ENCODE measurements at regions not wholly inside any gene's neighbourhood (a gene's known extent, or its start where the extent isn't known, plus 50 kb on each side); places are given as distances from the start of the nearest gene placed in this dataset.
"Not testable (repeated sequence)": the region's sequence is repeated elsewhere in the genome, so short reads cannot be mapped to it uniquely, and the experiment has no call there.

GRCh38 chr7:115177103-115177502 is 255.2 kb downstream of the MDFIC start:
- intact Hi-C loops (cut with DNase I): no loop called here
- Histone ChIP-seq H3K9me3 (ENCODE audit: control insufficient read depth in 2 of 3, insufficient read depth in 1 of 3, low read length in 3 of 3) (no peaks in the 10 kb centered on the region), H3K27me3 (ENCODE audit: control insufficient read depth, insufficient read depth, low read length) (no peaks in the 10 kb centered on the region), H3K27ac (ENCODE audit: low read depth in 2 of 2, low read length in 2 of 2) (no peak overlapping the region), H3K36me3 (ENCODE audit: control insufficient read depth in 2 of 3, insufficient read depth in 3 of 3, low read length in 3 of 3) (no peaks in the 10 kb centered on the region), H3K4me3 (ENCODE audit: low read length in 3 of 3) (no peak overlapping the region), H3K9ac (ENCODE audit: low read length in 3 of 3) (no peak overlapping the region), H3K4me1 (ENCODE audit: control insufficient read depth in 2 of 3, insufficient read depth in 2 of 3, low read depth in 1 of 3, low read length in 3 of 3) (peaks cover 0 to 3% (median 0%) of the 10 kb centered on the region in 3 donors)
- DNase-seq (no peak), FAIRE-seq (no peak)
- no peak for TF ChIP-seq CTCF (IDR thresholded peaks at IDR 0.05; ENCODE audit: borderline replicate concordance, extremely low read depth, insufficient read depth)

GRCh38 chr7:115172397-115172796 is 250.5 kb downstream of the MDFIC start:
- DNase-seq; H3K27ac ChIP-seq (ENCODE audit: low read depth in 2 of 2, low read length in 2 of 2); intact Hi-C loops (cut with DNase I); H3K36me3 ChIP-seq (ENCODE audit: control insufficient read depth in 2 of 3, insufficient read depth in 3 of 3, low read length in 3 of 3); FAIRE-seq; H3K9ac ChIP-seq (ENCODE audit: low read length in 3 of 3); H3K9me3 ChIP-seq (ENCODE audit: control insufficient read depth in 2 of 3, insufficient read depth in 1 of 3, low read length in 3 of 3); H3K4me1 ChIP-seq (ENCODE audit: control insufficient read depth in 2 of 3, insufficient read depth in 2 of 3, low read depth in 1 of 3, low read length in 3 of 3); H3K27me3 ChIP-seq (ENCODE audit: control insufficient read depth, insufficient read depth, low read length); H3K4me3 ChIP-seq (ENCODE audit: low read length in 3 of 3): not testable (repeated sequence)

GRCh38 chr7:115153769-115154477 is 232.0 kb downstream of the MDFIC start:
- no peaks in the 10 kb centered on the region for H3K4me1 ChIP-seq (ENCODE audit: control insufficient read depth in 2 of 3, insufficient read depth in 2 of 3, low read depth in 1 of 3, low read length in 3 of 3)
- no peaks in the 10 kb centered on the region for H3K36me3 ChIP-seq (ENCODE audit: control insufficient read depth in 2 of 3, insufficient read depth in 3 of 3, low read length in 3 of 3)
- no peak overlapping the region for H3K9ac ChIP-seq (ENCODE audit: low read length in 3 of 3)
- no peak for FAIRE-seq
- H3K27ac ChIP-seq (ENCODE audit: low read depth in 2 of 2, low read length in 2 of 2): no peak overlapping the region
- no peaks in the 10 kb centered on the region for H3K27me3 ChIP-seq (ENCODE audit: control insufficient read depth, insufficient read depth, low read length)
- no peak for TF ChIP-seq CTCF (IDR thresholded peaks at IDR 0.05; ENCODE audit: borderline replicate concordance, extremely low read depth, insufficient read depth)
- no peak overlapping the region for H3K4me3 ChIP-seq (ENCODE audit: low read length in 3 of 3)
- intact Hi-C loops (cut with DNase I): no loop called here
- H3K9me3 ChIP-seq (ENCODE audit: control insufficient read depth in 2 of 3, insufficient read depth in 1 of 3, low read length in 3 of 3): no peaks in the 10 kb centered on the region
- no peak for DNase-seq

- Histone ChIP-seq H3K9me3 (ENCODE audit: control insufficient read depth in 2 of 3, insufficient read depth in 1 of 3, low read length in 3 of 3) (no peaks in the 10 kb centered on the region), H3K4me3 (ENCODE audit: low read length in 3 of 3) (no peak overlapping the region), H3K36me3 (ENCODE audit: control insufficient read depth in 2 of 3, insufficient read depth in 3 of 3, low read length in 3 of 3) (no peaks in the 10 kb centered on the region), H3K27me3 (ENCODE audit: control insufficient read depth, insufficient read depth, low read length) (no peaks in the 10 kb centered on the region), H3K27ac (ENCODE audit: low read depth in 2 of 2, low read length in 2 of 2) (no peak overlapping the region), H3K4me1 (ENCODE audit: control insufficient read depth in 2 of 3, insufficient read depth in 2 of 3, low read depth in 1 of 3, low read length in 3 of 3) (no peaks in the 10 kb centered on the region), H3K9ac (ENCODE audit: low read length in 3 of 3) (no peak overlapping the region)
- FAIRE-seq (no peak), DNase-seq (no peak)
- no peak for TF ChIP-seq CTCF (IDR thresholded peaks at IDR 0.05; ENCODE audit: borderline replicate concordance, extremely low read depth, insufficient read depth)
- intact Hi-C loops (cut with DNase I): no loop called here
Measured at GRCh38 chr7:115153176-115153575, 231.3 kb downstream of the MDFIC start.
